Neural cell (in vitro differentiated cells): ENCODE measurements at regions not wholly inside any gene's neighbourhood (a gene's known extent, or its start where the extent isn't known, plus 50 kb on each side); places are given as distances from the start of the nearest gene placed in this dataset.

Source experiments
- CTCF ChIP-seq: fragments of 450-650 bp; IDR thresholded peaks from 2 replicates; pipeline ENCODE4 v1.5.1; 2014; ENCODE audit warnings: antibody characterized with exemption, mild to moderate bottlenecking, moderate library complexity; ENCODE audit not compliant: poor library complexity, severe bottlenecking
- EP300 ChIP-seq: fragments of 450-650 bp; conservative IDR thresholded peaks from 2 replicates; pipeline ENCODE4 v1.6.1; 2014; ENCODE audit warnings: antibody characterized with exemption, mild to moderate bottlenecking, moderate library complexity; ENCODE audit not compliant: poor library complexity, severe bottlenecking
- EZH2 ChIP-seq: fragments of 200-600, 300-800 bp; shearing (Covaris generic), sonication (generic); IDR thresholded peaks from 2 replicates; pipeline ENCODE4 v1.6.1; 2014; ENCODE audit warnings: antibody characterized with exemption, low read length, borderline replicate concordance, mild to moderate bottlenecking; ENCODE audit not compliant: insufficient read depth, poor library complexity, severe bottlenecking
- POLR2AphosphoS5 ChIP-seq: IDR thresholded peaks from 2 replicates; pipeline ENCODE4 v1.6.1; 2012
- REST ChIP-seq: IDR thresholded peaks from 2 replicates; pipeline ENCODE4 v1.6.1; 2012; ENCODE audit warnings: borderline replicate concordance
- SMC3 ChIP-seq: fragments of 450-650 bp; conservative IDR thresholded peaks from 2 replicates; pipeline ENCODE4 v1.6.1; 2014; ENCODE audit warnings: antibody characterized with exemption, mild to moderate bottlenecking, moderate library complexity; ENCODE audit not compliant: poor library complexity
- TAF1 ChIP-seq: IDR thresholded peaks from 2 replicates; pipeline ENCODE4 v1.6.1; 2012; ENCODE audit warnings: low read depth

- TF ChIP-seq TAF1 (no peak), EZH2 (no peak), CTCF (no peak), EP300 (no peak), POLR2AphosphoS5 (no peak), SMC3 (no peak), REST (no peak)
Measured at GRCh38 chr13:74466020-74466419, 331.8 kb upstream of the KLF12 start.
